ENCODE measurements at regions not wholly inside any gene's neighbourhood (a gene's known extent, or its start where the extent isn't known, plus 50 kb on each side); places are given as distances from the start of the nearest gene placed in this dataset.

- TF ChIP-seq, protein P1, sequence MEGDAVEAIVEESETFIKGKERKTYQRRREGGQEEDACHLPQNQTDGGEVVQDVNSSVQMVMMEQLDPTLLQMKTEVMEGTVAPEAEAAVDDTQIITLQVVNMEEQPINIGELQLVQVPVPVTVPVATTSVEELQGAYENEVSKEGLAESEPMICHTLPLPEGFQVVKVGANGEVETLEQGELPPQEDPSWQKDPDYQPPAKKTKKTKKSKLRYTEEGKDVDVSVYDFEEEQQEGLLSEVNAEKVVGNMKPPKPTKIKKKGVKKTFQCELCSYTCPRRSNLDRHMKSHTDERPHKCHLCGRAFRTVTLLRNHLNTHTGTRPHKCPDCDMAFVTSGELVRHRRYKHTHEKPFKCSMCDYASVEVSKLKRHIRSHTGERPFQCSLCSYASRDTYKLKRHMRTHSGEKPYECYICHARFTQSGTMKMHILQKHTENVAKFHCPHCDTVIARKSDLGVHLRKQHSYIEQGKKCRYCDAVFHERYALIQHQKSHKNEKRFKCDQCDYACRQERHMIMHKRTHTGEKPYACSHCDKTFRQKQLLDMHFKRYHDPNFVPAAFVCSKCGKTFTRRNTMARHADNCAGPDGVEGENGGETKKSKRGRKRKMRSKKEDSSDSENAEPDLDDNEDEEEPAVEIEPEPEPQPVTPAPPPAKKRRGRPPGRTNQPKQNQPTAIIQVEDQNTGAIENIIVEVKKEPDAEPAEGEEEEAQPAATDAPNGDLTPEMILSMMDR (IDR thresholded peaks at IDR 0.05), result no peak
- ATAC-seq (ENCODE audit: insufficient number of reproducible peaks, low FRiP score, low read depth), result no peak
- no peak overlapping the region for H3K4me3 ChIP-seq
Measured at GRCh38 chr1:234773936-234774677, 164.1 kb upstream of the IRF2BP2 start.

DNA sequence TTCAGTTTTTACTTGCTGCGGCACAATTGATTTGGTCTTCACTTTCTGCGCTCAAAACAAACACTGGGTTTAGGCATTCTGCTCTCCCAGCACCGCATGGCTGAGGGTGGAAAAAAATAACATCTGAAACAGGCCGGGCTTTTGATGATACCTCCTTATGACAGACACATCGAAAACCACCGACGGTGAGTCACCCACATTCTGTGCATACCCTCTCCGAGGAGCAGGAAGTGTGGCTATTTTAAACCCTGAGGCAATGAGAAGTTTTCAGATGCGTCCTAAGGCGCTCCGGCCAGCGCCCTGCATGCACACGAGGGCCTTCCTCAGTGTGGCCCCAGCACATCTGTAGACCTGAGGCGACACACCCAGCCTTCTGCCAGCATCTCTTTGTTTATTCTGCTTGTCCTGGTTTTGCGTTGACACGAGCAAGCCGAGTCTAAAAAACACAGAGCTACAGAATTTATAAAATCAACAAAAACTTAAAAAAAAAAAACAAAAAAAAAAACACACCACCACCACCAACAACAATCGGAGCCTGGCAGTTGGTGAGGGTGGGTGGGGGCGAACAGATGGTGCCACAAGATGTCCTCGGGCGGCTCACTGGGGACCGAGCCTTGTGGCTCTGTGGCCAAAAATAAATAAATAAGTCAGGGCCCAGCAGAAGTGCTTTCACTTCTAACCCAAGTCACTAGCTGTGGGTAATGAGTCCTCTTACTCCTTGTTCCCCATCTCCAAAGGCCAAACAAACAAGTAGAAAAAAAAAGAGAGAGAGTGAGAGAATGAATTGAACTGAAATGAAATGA, 162.6 kb upstream of the IRF2BP2 start:
- ATAC-seq (ENCODE audit: insufficient number of reproducible peaks, low FRiP score, low read depth) (peak; percentile 96), DNase-seq (ENCODE audit: low spot score) (peak; percentile 66)
- Histone ChIP-seq H3K27me3 (replicated peaks; ENCODE audit: insufficient read depth) (no peaks in the 10 kb centered on the region), H3K27ac (peak overlapping the region; percentile 34 to 77), H3K36me3 (no peaks in the 10 kb centered on the region), H3K9me3 (no peaks in the 10 kb centered on the region), H3K4me3 (peak overlapping the region; percentile 54), H3K4me1 (ENCODE audit: control insufficient read depth in 1 of 2, low read depth in 2 of 2) (peaks cover 8 to 16% of the 10 kb centered on the region in 2 donors)
- TF ChIP-seq, protein P1 (IDR thresholded peaks at IDR 0.05), result no peak

More at GRCh38 chr1:234773936-234774677, 164.1 kb upstream of the IRF2BP2 start:
- H3K36me3 ChIP-seq, result no peaks in the 10 kb centered on the region
- no peaks in the 10 kb centered on the region for H3K27me3 ChIP-seq (replicated peaks; ENCODE audit: insufficient read depth)
- no peak overlapping the region for H3K27ac ChIP-seq
- H3K9me3 ChIP-seq, result no peaks in the 10 kb centered on the region
- peaks cover 8 to 16% of the 10 kb centered on the region in 2 donors for H3K4me1 ChIP-seq (ENCODE audit: control insufficient read depth in 1 of 2, low read depth in 2 of 2)
- no peak for DNase-seq (ENCODE audit: low spot score)

GRCh38 chr1:234771642-234772344, 161.8 kb upstream of the IRF2BP2 start:
- TF ChIP-seq, protein P1 (IDR thresholded peaks at IDR 0.05), result no peak
- DNase-seq (ENCODE audit: low spot score) (no peak), ATAC-seq (ENCODE audit: insufficient number of reproducible peaks, low FRiP score, low read depth) (no peak)
- Histone ChIP-seq H3K4me1 (ENCODE audit: control insufficient read depth in 1 of 2, low read depth in 2 of 2) (peaks cover 8 to 16% of the 10 kb centered on the region in 2 donors), H3K4me3 (peak overlapping the region; percentile 54), H3K27me3 (replicated peaks; ENCODE audit: insufficient read depth) (no peaks in the 10 kb centered on the region), H3K36me3 (no peaks in the 10 kb centered on the region), H3K9me3 (no peaks in the 10 kb centered on the region), H3K27ac (peak overlapping the region; percentile 34 to 77)

GRCh38 chr1:234770924-234771540, 161.1 kb upstream of the IRF2BP2 start:
- H3K4me1 ChIP-seq (ENCODE audit: control insufficient read depth in 1 of 2, low read depth in 2 of 2), result peaks cover 8 to 16% of the 10 kb centered on the region in 2 donors
- TF ChIP-seq, protein P1 (IDR thresholded peaks at IDR 0.05), result no peak
- ATAC-seq (ENCODE audit: insufficient number of reproducible peaks, low FRiP score, low read depth), result no peak
- H3K27ac ChIP-seq, result peak overlapping the region in 1 of 2 donors; percentile 77
- no peak for DNase-seq (ENCODE audit: low spot score)
- H3K36me3 ChIP-seq, result no peaks in the 10 kb centered on the region
- no peaks in the 10 kb centered on the region for H3K9me3 ChIP-seq
- no peaks in the 10 kb centered on the region for H3K27me3 ChIP-seq (replicated peaks; ENCODE audit: insufficient read depth)
- no peak overlapping the region for H3K4me3 ChIP-seq

Data from thoracic aorta (tissue), 2 donors.